ENCODE measurements at regions not wholly inside any gene's neighbourhood (a gene's known extent, or its start where the extent isn't known, plus 50 kb on each side); places are given as distances from the start of the nearest gene placed in this dataset.
A peak's percentile ranks its signal among the peaks of the same experiment; 100 is the strongest.
"Not testable (repeated sequence)": the region's sequence is repeated elsewhere in the genome, so short reads cannot be mapped to it uniquely, and the experiment has no call there.

DNA sequence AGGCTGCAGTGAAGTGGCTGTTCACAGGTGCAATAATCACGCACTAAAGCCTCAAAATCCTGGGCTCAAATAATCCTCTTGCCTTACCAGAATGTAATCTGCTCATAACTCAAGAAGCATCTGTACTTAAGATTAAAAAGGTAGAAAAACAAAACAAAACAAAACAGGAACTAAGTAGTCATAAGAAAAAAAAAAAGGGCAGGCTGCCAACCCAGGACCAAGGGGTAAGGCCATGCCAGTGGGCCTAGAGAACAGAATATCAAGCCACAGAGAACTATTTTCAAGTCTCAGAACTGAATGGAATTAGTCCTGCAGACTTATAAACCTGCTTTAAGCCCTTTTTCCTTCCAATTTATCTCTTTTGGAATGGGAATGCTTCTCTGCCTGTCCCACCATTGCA lies 64.8 kb upstream of the TBC1D3K start:
- DNase-seq: no peak

DNA sequence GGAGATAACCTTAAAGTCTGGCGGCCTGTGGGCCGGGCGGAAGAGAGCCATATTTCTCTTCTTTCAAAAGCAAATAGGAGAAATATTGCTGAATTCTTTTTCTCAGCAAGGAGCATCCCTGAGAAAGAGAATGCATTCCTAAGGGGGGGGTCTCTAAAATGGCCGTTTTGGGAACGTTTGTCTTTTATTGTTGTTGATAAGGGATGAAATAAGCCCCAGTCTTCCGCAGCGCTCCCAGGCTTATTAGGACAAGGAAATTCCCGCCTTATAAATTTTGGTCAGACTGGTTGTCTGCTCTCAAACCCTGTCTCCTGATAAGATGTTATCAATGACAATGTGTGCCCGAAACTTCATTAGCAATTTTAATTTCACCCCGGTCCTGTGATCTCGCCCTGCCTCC lies 65.8 kb upstream of the TBC1D3K start:
- DNase-seq: not testable (repeated sequence)

DNA sequence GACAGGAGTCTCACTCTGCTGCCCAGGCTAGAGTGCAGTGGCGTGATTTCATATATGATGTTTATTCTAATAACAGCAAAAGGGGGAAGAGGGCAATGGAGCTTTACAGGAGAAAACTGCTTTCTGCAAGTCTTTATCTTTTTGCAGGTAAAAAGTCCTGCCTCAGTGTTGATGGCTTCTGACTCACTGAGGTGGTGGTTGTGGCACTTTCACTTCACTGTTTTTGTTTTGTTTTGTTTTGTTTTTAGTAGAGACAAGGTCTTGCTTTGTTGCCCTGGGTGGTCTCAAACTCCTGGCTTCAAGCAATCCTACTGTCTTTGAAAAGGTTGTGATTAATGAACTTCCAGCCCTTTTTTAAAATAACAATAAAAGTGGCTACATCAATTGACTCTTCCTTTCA lies 68.0 kb upstream of the TBC1D3K start:
- no peak for DNase-seq

DNA sequence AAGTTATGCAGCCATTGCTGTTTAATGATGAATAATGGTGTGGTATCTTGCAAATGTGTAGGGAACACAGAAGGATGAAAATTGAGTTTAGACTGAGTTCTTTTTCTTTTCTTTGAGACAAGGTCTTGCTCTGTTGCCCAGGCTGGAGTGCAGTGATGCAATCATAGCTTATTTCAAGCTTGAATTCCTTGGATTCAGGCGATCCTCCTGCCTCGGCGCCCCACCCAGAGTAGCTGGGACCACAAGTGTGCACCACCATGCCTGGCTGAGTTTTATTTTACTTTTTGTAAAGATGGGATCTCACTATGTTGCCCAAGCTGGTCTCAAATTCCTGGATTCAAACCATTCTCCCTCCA lies 74.6 kb upstream of the TBC1D3K start:
- no peak for DNase-seq

DNA sequence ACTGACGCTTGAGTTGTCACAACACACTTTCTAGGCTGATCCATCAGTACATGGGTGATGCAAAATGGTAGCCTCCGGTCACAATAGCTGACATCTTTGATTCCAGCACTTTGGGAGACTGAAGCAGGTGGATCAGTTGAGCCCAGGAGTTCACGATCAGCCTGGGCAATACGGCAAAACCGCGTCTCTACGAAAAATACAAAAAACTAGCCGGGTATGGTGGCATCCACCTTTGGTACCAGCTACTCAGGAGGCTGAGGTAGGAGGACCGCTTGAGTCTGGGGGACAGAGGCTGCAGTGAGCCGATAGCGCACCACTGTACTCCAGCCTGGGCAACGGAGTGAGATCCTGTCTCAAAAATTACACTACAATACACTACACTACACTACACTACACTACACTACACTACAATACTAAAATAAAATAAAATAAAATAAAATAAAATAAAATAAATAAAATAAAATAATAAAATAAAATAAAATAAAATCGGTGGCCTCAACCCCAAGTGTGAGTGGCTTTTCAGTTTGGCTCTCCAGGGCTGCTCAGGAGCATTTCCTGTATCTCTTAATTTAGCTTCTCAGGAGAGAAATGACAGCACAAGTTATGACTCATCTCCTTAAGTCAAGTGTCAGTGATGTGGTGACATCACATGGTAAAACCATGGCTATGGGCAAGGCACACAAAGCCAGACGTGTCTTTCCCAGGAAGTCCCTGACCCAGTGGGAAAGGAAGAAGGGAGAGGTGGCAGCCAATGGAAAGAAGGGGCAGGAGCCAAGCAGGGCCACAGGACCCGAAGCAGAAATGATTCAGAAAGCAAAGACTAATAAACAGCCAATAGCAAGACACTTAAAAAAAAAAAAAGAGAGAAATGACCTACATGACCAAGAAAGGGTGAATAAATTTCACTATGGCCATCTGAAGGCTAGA lies 75.3 kb upstream of the TBC1D3K start:
- DNase-seq: peak; percentile 70 to 73

DNA sequence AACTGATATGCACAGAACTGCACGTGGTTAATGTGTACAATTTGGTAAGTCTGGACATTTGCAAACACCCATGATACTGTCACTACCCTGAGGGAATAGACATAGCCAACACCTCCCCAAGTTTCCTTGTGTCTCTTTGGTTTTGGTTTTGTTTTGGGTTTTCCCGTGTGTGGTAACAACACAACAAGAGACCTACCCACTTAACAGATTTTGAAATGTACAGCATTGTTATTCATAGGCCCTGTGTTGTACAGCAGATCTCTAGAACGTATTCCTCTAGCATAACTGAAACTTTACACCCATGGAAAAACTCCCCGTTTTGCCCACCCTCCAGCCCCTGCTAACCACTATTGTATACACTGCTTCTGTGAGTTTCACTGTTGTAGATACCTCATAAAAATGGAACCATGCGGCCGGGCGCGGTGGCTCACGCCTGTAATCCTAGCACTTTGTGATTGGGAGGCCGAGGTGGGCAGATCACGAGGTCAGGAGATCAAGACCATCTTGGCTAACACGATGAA lies 76.3 kb upstream of the TBC1D3K start:
- no peak for DNase-seq

DNA sequence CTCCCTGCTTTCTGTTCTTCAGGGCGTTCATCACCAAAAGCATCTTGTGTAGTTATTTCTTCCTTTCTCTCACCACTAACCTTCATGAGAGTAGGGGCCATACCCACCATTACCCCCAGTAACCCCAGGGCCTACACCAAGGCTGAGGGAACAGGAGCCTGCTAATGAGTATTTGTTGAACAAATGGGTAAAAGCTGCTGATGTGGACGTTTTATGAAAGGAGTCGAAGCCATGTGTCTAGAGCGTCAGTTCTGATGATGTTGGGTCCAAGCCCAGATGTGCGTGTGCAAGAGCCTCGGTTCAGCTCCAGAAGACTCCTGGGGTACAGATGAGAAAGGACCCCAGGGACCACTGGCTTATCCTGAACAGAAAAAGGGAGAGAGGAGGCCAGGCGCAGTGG lies 77.1 kb upstream of the TBC1D3K start:
- no peak for DNase-seq

DNA sequence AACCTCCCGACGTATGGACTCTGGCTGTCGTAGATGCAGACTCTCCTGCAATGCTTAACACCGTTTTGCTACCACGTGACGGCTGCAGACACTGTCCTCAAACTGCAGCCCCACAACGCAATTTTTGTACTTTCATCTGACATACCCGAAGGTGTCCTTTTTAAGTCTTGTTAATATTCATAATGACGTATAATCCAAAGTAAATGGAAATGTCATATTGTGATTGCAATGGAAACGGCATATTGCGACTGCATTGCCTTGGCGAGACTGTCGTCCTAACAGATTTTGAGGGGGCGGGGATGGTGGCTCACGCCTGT lies 79.3 kb upstream of the TBC1D3K start:
- DNase-seq: no peak

DNA sequence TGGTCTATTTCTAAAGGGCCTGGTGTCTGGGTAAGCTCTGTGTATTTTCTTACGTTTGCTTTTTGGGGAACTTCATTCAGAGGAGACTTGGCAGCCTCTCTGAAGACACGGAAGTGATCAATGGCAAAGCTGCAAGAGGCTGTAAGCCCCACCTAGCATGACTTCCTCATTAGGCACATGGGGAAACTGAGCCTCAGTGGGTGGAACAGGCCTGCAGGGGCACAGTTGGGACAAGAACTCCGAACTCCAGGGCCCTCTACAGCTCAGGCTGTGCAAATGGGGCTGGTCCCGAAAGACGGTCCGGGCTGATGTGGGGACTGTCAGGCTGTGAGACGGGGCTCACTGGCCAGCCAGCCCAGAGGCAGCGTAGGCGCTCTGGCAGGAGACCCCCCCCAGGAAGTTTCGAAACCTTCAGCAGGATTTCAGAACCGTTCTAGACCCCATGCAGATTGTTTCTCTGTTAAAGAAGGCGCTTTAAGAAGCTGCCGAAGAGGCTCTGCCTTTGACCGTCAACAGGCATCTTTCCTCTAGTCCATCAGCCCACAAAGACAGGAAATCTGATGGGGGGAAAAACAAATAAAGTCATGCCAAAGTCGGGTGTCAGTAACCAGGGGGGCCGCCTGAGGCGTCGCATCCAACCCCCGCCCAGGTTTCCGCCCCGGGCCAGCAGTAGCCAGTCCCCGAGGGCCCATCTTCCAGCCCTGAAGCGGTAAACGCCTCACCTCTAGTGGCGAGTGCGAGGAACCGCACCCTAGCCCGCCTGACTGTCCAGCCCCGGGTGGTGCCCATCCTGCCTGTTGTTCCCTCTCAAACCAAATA lies 79.8 kb upstream of the TBC1D3K start:
- no peak for DNase-seq

DNA sequence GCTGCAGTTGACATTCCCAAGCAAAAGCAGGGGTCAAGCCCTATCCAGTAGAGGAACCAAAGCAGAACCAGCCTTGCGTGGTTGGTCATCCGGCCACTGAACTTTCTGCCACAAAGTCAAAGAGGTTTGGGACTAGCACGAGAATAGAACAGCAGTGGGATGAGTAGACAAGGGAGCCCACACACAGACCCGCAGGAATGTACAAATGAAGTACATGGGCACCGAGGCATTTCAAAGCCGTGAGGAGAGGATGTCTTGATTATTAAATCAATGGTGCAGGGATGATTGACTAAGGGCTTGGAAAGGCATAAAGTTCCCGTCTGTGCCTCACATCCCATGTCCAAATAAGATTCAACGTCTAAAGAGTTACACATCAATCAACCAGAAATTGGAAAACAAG lies 81.8 kb upstream of the TBC1D3K start:
- no peak for DNase-seq

DNA sequence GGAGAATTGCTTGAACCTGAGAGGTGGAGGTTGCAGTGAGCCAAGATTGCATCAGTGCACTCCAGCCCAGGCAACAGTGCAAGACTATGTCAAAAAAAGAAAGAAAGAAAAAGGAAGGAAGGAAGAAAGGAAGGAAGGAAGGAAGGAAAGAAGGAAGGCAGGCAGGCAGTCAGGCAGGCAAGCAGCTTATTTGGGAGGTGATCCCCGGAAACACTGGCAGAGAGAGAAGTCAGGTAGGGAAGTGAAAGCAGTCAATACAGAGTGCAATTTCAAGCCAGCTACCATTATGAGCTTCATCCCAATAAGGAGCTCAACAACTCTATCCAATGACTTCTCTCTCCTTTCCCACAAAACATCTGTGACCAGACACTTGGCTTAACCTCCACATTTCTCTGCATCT lies 83.0 kb upstream of the TBC1D3K start:
- DNase-seq: no peak

DNA sequence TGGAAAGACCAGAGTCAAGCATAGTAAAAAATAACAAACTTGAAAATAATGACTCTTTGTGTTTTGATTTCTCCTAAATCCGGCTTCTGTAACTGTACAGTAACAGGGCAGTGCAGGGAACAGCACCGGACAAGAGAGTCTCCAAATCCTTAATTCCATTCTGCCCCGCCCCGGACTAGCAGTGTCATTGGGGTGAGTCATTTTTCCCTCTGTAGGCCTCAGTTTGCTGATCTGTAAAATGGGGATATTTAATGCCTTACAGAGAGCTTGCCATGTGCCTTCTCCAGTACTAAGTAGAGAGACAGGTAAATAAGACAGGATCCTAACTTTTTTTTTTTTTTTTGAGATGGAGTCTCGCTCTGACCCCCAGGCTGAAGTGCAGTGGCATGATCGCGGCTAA lies 83.6 kb upstream of the TBC1D3K start:
- DNase-seq: no peak

DNA sequence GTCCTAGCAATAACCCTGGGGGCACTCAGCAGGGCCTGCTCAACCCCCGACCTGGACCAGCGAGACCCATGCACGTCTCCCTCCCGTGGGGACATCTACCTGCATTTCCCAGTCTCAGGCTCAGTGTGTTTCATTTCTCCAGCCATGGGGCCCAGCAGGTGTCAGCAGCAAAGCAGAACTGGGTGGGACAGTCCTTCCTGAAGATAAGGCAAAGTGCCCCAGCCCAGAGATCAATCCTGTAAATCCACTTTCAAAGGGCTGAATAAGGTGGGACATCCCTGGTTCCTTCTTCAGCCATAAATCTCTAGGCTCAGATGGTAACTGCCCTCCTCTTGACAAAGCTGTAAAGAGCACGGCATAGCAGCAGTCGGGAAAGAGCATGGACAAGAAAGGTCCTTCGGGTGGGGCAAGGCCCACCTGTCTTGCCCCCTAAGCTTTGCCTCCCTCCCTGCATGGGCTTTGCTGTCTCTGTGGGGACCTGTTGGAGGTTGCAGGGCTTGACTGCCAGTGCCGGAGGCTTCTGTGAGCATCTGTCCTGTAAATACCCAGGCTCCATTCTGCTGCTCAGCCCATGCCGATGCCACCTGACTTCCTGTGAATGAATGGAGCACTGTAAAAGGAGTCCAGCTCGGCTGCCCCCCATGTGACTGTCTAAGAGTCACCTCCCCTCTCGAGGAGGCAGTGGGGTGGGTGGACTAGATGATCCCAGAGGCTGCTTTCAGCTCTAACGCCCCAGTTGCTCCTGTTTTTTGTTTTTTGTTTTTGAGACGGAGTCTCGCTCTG lies 84.8 kb upstream of the TBC1D3K start:
- DNase-seq: no peak

DNA sequence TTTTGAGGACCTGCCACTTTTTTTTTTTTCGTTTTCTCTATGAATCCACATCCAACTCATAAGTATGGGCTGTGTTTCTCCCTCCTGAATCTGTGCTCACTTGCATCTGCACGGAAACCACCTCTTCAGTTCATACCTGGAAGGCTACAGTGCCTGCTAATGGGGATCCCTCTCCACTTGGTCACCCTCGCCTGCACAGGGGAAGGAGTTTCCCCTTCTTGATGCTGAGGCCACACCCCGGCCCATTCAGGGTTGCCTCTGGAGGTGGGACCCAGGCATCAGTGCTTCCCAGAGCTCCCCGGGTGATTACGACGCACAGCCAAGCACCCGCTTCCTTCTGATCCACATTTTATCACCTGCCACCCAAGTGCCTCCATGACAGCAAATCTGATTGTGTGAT lies 85.9 kb upstream of the TBC1D3K start:
- no peak for DNase-seq

DNA sequence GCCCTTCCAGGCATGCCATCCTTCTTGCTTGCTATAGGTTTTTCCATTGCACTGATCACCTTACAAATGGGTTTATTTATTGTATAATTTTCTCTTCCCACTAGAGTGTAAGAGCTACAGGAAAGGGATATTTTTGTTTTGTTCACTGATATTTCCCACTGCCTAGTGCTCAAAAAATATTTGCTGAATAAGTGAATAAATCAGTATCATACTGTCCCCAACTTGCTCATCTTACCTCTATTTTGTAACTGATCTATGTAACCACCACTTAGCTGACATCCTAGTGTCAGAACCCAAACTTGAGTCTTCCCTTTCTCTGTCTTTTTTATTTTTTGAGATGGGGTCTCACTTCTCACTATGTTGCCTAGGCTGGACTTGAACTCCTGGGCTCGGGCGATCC lies 87.6 kb upstream of the TBC1D3K start:
- no peak for DNase-seq

DNA sequence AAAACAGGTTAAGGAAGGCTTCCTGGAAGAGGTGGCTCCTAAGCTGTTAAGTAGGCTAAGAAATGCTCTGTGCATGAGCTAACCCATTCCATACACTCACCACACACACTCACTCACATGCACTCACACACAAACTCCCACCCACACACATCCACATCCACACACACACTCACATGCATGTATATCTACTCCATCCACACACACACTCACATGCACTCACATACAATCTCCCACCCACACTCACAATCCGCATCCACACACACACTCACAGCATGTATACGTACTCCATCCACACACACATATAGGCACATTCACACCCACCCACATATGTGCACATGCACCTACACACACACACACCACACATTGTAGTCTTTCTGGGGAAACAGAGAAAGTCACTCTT lies 89.3 kb upstream of the HNF1B start:
- DNase-seq: no peak

DNA sequence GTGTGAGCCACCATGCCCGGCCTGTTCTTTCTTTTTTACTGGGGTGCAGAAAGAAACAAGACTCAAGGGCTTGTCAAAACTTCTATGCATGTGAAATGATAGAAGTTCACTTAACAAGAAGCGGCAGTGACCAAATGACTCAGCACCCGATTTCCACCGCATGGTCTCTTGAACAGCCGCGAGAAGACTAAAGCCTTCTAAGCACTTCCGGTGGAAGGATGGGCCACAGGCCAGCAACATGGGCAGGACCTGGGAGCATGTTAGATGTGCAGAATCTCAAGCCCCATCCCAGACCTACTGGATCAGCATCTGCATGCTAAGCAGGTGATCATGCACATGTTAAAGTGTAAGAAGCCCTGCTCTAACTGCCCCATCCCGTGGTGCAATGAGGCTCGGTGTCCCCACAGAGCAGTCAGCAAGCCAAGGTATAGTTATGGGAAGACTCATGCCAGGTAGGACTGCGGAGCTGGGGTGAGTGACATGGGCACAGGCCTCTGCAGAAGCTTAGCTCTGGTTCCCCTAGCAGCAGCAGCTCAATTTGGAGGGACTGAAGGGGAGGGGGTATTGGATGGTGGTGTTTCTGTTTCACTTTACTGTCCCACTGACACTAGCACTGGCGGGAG lies 88.5 kb upstream of the HNF1B start:
- no peak for DNase-seq

DNA sequence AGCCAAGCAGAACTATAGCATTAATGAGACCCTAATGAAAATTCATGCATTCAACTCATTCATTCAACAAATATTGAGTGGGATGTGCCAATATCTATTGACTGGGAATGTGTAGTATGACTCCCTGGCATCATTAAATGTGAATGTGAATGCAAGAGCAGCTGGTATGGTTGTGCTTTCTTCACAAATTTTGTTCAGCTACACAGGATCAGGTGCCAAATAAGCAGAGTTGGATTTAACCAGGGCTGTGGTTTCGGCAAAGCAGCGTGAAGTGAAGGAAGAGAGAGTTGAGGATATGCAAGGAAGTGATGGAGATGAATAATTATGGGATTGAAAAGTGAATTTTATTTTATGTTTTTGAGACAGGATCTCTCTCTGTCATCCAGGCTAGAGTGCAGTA lies 87.1 kb upstream of the HNF1B start:
- no peak for DNase-seq

DNA sequence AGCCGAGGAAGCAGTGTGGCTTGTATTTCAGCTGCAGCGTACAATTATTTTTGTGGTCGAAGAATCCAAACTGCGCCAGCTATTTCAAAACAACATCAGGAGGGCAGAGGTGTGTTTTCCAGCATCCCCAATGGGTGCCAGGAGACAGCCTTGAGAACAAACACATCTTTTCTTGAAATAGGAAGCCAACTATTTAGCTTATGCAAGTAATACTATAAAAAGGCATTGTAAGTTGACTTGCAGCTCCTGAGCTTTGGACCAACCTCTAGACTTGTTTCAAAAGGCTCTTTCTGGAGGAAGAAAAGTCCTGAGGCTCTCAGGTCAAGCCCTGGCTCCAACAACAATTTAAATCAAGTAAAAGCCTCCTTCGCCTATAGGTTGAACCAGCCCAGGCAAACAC lies 86.6 kb upstream of the HNF1B start:
- no peak for DNase-seq

DNA sequence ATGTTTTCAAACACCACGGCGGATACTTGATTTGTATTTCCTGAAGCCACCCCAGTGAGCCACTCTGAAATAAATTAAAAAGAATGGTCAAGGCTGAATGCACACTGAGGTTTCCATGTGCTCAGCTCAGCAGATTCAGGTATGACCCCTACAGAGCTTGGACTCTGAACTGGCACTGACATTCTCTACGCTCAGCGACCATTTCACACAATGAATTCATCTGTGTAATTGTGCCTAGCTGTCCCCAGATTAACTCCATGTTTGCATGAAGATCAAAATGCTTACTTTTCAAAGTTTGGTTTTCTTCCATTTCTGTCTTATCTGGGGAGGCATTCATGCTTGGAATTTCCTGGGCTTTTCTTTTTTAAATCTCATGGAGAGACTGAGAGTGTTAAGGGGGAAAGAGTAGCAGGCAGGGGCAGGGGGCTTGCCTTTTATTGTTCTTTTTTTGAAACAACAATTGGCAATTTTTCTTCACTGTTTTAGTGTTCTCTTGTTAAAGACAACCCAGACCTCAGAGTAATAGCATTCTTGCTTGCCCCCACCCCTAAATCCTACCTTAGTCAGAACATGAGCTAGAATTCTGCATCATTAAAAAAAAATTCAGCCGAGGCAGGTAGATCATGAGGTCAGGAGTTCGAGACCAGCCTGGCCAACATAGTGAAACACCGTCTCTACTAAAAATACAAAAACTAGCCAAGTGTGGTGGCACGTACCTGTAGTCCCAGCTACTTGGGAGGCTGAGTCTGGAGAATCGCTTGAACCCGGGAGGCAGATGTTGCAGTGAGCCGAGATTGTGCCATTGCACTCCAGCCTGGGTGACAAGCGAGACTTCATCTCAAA lies 85.5 kb upstream of the HNF1B start:
- DNase-seq: no peak

DNA sequence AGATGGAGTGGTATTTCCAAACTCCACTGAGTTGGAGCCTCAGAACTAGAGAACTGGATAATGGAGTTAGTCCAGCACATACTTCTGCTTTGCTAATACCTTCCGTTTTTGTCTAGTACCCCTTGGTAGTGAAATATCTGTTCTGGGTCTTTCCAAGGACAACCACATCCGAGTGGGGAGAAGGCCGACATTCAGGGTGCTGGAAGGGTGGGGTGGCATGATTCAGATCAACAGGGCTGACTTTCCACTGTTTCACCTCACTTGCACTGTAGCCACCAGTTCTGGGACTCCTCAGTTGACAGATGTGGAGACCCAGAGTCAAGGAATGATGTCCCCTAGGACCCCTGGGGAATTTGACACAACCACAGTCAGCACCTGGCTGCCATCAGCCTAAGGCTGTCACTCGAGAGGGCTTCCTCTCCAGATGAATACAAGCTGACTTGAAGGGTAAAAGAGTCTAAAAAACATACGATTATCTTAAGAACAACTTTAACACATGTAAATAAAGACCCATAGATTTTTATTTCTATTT lies 84.8 kb upstream of the HNF1B start:
- no peak for DNase-seq

DNA sequence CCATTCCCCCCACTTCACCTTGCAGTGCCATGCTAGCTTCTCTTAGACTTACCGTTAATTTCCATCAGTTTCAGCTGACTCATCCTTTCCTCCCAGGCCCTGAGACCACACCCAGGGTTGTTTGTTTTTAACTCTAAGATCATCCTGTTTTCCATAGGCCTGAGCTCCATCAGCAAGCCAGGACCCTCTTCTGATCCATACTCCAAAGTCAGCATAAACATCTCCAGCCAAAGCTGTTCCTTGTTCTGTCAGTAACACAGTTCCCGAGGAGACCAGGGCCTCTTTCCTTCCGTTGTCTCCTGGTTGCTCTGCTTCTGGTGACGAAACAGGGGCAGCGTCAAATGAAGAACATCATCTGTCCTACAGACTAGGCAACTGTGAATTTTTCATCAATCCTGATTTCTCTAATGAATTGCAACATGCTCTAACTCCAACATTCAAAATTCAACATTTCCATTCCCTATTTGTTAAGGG lies 83.8 kb upstream of the HNF1B start:
- DNase-seq: peak in 1 of 2 experiments; percentile 20
